ENCODE measurements at regions not wholly inside any gene's neighbourhood (a gene's known extent, or its start where the extent isn't known, plus 50 kb on each side); places are given as distances from the start of the nearest gene placed in this dataset.
A peak's percentile ranks its signal among the peaks of the same experiment; 100 is the strongest.

- no peak overlapping the region for H2AK9ac ChIP-seq (replicated peaks; ENCODE audit: low read depth, low read length, poor library complexity)
- H2BK5ac ChIP-seq (ENCODE audit: low read depth, low read length, poor library complexity, severe bottlenecking) = no peak overlapping the region
- no peak overlapping the region for H4K5ac ChIP-seq (ENCODE audit: low read depth, low read length)
- no peak overlapping the region for H2BK20ac ChIP-seq (ENCODE audit: low read depth, low read length)
- no peak overlapping the region for H3K4ac ChIP-seq (ENCODE audit: low read depth, low read length)
- no peak overlapping the region for H2AK5ac ChIP-seq (ENCODE audit: low read depth, low read length)
- no peak overlapping the region for H2BK120ac ChIP-seq (ENCODE audit: low read depth, low read length)
- no peak overlapping the region for H3K18ac ChIP-seq (ENCODE audit: low read depth, low read length)
- no peaks in the 10 kb centered on the region for H3K4me1 ChIP-seq (ENCODE audit: control insufficient read depth, insufficient read depth, low read length)
- no peaks in the 10 kb centered on the region for H3K9me1 ChIP-seq (ENCODE audit: insufficient read depth, low read length)
- no peaks in the 10 kb centered on the region for H3K27me3 ChIP-seq (ENCODE audit: control insufficient read depth, insufficient read depth, low read length)
- no peaks in the 10 kb centered on the region for H3K36me3 ChIP-seq (ENCODE audit: control insufficient read depth, insufficient read depth, low read length)
- CTCF ChIA-PET = interaction anchor here (1.4 kb wide), 1 partner anchor 15 kb away, joined by 3 read pairs; no protein-coding TSS in a partner anchor
- POLR2A ChIA-PET (ENCODE audit: unreplicated experiment) = no interaction called here
- H3K79me1 ChIP-seq (ENCODE audit: low read depth in 1 of 2, low read length in 2 of 2) = no peaks in the 10 kb centered on the region
- ATAC-seq (ENCODE audit: low read depth) (no peak), DNase-seq (no peak)
- H2BK15ac ChIP-seq (ENCODE audit: low read depth, low read length) = no peak overlapping the region
- no peaks in the 10 kb centered on the region for H4K20me1 ChIP-seq (ENCODE audit: insufficient read depth, low read length)
- intact Hi-C loops (cut with micrococcal nuclease) (loop anchor here (10.0 kb wide), 1 partner anchor 582 kb away; no protein-coding TSS in a partner anchor), dilution Hi-C loops (cut with HindIII; ENCODE audit: low sequenced_read_pairs, unreplicated experiment) (no loop called here), in situ Hi-C loops (cut with MboI; ENCODE audit: low sequenced_read_pairs) (no loop called here)
- H3K56ac ChIP-seq (ENCODE audit: extremely low read depth, insufficient read depth, low read length) = no peak overlapping the region
- no peak overlapping the region for H3K4me3 ChIP-seq (ENCODE audit: insufficient read depth, low read depth, low read length)
- H3K9me3 ChIP-seq (ENCODE audit: control insufficient read depth, insufficient read depth, low read length) = no peaks in the 10 kb centered on the region; the same call in 1 of the 2 replicates
- no TSS peak for BruUV-seq (replicated peaks)
- H3K23ac ChIP-seq (ENCODE audit: low read depth, low read length) = no peak overlapping the region
- H4K8ac ChIP-seq (ENCODE audit: low read depth in 2 of 2, low read length in 2 of 2) = no peak overlapping the region
- H3K27ac ChIP-seq (ENCODE audit: insufficient read depth, low read length) = no peak overlapping the region
- no peak overlapping the region for H4K91ac ChIP-seq (ENCODE audit: insufficient read depth, low read depth, low read length)
- H3K14ac ChIP-seq (replicated peaks; ENCODE audit: low read depth, low read length) = no peak overlapping the region
- H3K4me2 ChIP-seq (ENCODE audit: low read depth, low read length) = no peak overlapping the region
- no peak overlapping the region for H3K9ac ChIP-seq (ENCODE audit: low read depth, low read length)
- peak; percentile 35; the same call in 1 of the 2 replicates for TF ChIP-seq MAFK (IDR thresholded peaks at IDR 0.05; ENCODE audit: low read depth, low read length)
- TF ChIP-seq BHLHE40 (IDR thresholded peaks at IDR 0.05; ENCODE audit: low read depth, low read length) = no peak
- no peak for TF ChIP-seq POLR2A (IDR thresholded peaks at IDR 0.05; ENCODE audit: low read depth, low read length)
- H2AFZ ChIP-seq (replicated peaks; ENCODE audit: low read length, poor library complexity) = no peak overlapping the region
Observed at GRCh38 chr13:38226496-38226895, 123.2 kb upstream of the UFM1 start.
